Dermis microvascular lymphatic vessel endothelial cell (primary cell): ENCODE measurements at regions not wholly inside any gene's neighbourhood (a gene's known extent, or its start where the extent isn't known, plus 50 kb on each side); places are given as distances from the start of the nearest gene placed in this dataset.
"Not testable (repeated sequence)": the region's sequence is repeated elsewhere in the genome, so short reads cannot be mapped to it uniquely, and the experiment has no call there.

ENCODE experiments used
- DNase-seq, 2 donors: peaks; one replicate each; pipeline versions ENCODE4 v3.0.0 to v3.0.0-alpha.2; 2010; ENCODE audit warnings: low read depth in 2 of 2

DNA sequence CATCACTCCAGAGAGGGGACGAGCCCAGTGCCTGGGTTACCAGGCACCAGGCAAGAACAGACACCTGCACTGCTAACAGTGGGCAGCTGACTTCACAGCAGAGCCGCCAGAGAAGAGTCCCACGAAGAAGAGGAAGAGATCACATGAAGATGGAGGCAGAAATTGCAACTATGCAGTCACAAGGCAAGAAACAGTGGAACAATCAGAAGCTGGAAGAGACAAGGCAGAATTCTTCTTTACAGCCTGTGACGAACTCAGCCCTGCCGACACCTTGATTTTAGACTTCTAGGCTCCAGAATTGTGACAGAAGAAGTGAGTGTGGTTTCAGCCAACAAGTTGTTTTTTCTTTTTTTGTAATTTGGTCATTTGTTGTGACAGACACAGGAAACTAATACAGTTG is 59.2 kb downstream of the IL12A start:
- DNase-seq = no peak

- DNase-seq = no peak
Observed at GRCh38 chr3:160049038-160049437, 60.4 kb downstream of the IL12A start.

GRCh38 chr3:160049565-160049964 is 60.9 kb downstream of the IL12A start:
- DNase-seq = no peak

- DNase-seq = no peak
Observed at GRCh38 chr3:160049988-160050387, 61.4 kb downstream of the IL12A start.

DNA sequence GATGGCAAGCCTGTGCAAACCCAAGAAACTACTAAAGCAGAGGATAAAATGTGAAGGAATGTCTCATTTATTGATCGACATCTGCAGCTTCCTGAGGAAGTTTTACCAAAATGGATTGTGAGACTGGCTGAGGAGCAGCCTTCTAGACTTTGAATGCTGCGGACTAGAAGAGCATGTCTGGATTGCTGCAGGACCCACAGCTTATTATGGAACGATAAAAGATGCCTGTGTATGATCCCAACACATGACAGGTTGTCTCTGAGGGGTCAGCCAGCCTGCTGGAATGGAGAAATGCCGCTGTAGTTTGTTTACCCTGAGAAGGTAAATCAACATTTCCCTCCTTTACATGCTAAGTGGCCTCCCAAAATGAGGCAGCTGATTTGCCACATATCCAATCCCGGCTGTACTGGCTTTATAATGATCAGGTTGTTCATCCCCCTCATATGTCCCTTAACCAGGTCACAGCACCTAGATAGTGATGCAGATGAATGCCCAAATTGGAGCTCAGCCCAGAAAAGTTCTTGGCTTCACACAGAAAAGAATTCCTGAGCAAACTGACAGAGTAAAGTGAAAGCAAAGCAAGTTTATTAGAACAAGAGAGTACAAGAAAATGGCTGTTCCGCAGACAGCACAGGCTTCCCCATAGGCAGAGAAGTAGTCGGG is 63.9 kb downstream of the IL12A start:
- no peak for DNase-seq

GRCh38 chr3:160053048-160053391 is 64.4 kb downstream of the IL12A start:
- no peak for DNase-seq

GRCh38 chr3:160054862-160055261 is 66.2 kb downstream of the IL12A start:
- not testable (repeated sequence) for DNase-seq

DNA sequence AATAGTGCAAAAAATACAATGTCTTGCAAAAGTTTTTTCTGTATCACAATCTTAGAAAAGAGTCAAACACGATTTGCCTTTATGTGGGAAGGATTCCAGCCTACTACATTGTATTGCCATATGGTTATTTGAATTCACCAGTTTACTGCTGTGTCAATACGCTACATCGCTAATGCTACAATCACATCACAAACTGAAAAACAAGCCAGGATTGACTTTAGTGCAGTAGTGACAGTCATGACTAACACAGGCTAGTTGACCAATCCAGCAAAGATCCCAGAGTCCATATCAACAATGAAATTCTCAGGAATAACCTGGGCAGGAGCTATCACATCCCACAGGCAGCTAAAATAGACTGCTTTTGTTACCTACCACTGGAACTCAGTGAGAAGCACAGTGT is 67.0 kb downstream of the IL12A start:
- no peak for DNase-seq

- DNase-seq = no peak
Observed at GRCh38 chr3:160057331-160057730, 68.7 kb downstream of the IL12A start.

DNA sequence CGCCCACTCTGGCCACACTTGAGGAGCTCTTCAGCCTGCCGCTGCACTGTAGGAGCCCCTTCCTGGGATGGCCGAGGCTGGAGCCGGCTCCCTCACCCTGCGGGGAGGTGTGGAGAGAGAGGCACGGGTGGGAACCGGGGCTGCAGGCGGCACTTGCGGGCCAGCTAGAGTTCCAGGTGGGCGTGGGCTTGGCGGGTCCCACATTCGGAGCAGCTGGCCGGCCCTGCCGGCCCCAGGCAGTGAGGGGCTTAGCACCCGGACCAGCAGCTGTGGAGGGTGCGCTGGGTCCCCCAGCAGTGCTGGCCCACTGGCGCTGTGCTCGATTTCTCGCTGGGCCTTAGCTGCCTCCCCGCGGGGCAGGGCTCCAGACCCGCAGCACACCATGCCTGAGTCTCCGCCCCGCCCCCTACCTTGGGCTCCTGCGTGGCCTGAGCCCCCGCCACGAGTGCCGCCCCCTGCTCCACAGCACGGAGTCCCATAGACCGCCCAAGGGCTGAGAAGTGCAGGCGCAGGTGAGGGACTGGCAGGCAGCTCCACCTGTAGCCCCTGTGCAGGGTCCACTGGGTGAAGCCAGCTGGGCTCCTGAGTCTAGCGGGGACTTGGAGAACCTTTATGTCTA is 71.9 kb downstream of the IL12A start:
- DNase-seq = no peak

- DNase-seq = no peak
Observed at GRCh38 chr3:160061525-160061924, 72.9 kb downstream of the IL12A start.

GRCh38 chr3:160065282-160065681 is 76.6 kb downstream of the IL12A start:
- no peak for DNase-seq

DNA sequence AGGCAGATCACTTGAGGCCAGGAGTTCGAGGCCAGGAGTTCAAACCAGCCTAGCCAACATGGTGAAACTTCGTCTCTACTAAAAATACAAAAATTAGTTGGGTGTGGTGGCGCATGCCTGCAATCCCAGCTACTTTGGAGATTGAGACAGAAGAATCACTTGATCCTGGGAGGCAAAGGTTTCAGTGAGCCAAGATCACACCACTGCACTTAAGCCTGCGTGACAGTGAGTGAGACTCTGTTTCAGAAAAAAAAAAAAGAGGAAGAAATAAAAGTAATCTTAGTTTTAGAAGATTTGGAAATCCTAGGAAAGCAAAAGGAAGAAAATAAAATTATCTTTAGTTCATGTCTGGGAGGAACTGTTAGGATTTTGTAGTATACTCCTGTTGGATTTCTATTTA is 77.2 kb downstream of the IL12A start:
- no peak for DNase-seq

DNA sequence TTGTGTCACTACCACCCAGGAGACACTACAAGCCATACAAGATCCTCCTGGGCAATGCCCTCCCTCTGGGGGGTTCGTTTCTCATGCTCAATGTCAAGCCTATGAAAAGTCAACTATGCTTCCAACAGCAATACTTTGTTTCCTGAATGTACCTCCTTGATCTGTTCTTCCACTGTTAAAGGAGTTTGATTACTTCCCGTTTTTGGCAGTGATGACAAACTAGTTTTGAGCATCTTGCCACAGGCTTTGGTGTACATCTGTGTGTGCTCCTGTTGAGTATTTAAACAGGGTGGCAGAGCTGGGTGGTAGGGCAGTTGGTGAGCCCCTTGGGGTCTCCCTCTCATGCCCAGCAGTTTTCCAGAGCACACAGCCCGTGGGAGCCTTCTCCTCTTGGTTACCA is 81.4 kb downstream of the IL12A start:
- DNase-seq = no peak

DNA sequence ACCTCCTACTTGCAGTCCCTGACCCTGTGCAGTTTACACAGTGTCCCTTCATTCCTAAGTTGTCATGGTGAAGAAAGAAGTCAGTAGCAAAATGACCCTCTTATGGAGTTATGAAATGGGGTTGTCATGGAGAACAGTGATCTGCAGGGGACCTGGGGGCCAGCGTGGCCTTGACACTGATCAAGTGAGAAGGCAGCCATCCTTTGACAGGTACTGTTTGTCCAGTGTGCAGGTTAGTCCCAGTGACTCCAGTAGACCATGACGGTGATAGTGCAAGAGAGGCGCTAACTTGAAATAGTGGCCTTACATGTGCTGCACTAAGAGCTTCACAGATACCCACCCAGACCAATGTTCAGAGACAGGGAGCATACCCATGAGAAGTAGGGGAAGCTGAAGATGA is 87.9 kb downstream of the IL12A start:
- no peak for DNase-seq

DNA sequence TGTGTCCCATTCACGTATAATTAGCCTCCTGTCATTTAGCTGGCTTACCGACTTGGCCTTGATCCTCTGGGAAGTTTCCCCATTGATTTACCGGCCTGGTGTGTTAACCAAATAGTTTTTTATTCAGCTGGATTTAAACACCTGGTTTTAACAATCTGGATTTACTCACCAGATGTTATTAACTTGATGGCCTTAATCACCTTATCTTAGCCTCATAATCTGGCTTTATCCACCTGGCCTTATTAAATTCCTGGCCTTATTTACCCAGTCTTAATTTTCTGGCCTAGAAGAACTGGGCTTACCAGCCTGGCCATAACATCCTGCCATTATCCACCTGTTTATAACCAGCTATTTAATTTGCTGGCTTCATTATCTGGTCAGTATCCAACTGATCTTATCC is 89.9 kb downstream of the IL12A start:
- no peak for DNase-seq

- no peak for DNase-seq
Observed at GRCh38 chr3:160081958-160082533, 93.4 kb downstream of the IL12A start.

GRCh38 chr3:160084998-160085397 is 96.4 kb downstream of the IL12A start:
- no peak for DNase-seq

DNA sequence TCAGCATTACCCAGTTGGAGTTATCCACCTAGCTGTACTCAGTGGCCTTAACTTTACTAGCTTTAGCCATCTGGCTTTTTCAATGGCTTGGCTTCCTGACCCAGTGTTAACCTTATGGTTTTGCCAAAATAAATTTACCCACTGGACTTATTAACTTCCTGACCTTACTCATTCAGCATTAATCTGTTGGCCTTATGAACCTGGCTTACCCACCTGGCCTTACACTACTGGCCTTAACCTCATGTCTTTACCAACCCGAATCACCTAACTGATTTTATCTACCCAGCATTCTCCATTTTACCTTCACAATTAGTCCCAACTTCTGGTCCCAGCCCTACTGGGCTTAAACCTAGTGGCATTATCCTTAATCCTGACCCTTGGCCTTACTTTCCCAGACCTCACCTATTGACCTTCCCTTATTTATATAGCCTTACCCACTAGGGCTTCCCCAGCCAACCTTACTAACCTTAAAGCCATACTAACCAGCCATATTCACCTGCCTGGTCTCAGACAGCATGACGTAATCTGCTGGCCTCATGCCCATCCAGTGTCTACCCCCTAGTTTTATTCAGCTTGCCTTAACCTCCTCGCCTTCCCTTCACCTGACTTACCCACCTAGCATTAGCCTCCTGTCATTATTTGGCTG is 100.0 kb downstream of the IL12A start:
- no peak for DNase-seq

DNA sequence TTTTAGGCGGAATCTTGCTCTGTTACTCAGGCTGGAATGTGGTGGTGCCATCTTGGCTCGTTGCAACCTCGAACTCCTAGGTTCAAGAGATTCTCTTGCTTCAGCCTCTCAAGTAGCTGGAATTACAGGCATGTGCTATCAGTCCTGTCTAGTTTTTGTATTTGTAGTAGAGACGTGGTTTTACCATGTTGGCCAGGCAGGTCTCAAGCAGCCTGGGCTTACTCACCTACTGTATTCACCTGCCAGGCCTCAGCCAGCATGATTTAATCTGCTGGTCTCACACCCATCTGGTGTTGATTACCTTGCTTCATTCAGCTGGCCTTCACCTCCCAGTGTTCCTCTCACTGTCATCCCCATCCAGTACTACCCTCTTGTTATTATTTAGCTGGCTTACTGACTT is 102.0 kb downstream of the IL12A start:
- DNase-seq = no peak

- DNase-seq = no peak
Observed at GRCh38 chr3:160091441-160091840, 102.8 kb downstream of the IL12A start.

DNA sequence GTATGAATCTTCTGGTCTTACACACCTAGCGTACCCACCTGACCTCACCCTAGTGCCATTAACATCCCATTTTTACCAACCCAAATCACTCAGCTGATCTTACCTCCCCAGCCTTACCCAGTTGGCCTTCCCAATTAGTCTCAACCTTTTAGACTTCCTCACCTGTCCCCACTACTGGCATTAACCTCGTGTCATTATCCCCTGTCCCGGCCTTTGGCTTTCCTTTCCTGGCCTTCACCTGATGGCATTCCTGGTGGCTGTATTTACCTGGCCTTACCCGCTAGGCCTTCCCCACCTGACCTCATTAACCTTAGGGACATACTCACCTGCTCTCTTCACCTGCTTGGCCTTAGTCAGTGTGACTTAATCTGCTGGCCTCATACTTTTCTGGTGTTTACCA is 104.1 kb downstream of the IL12A start:
- no peak for DNase-seq

- no peak for DNase-seq
Observed at GRCh38 chr3:160094562-160094961, 105.9 kb downstream of the IL12A start.
